ENCODE measurements at regions not wholly inside any gene's neighbourhood (a gene's known extent, or its start where the extent isn't known, plus 50 kb on each side); places are given as distances from the start of the nearest gene placed in this dataset.

DNA sequence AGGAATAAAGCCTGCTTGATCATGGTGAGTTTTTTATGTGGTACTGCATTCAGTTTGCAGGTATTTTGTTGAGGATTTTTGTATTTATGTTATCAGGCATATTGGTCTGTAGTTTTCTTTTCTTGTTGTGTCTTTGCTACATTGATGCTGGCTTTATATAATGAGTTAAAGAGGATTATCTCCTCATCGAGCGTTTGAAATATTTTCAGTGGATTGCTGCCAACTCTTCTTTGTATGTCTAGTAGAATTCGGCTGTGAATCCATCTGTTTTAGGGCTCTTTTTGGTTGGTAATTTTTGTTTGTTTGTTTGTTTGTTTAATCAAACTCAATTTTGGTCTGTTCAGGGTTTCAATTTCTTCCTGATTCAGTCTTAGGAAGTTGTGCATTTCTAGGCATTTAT lies 758.4 kb downstream of the KCNA4 start:
- no peak overlapping the region for H3K4me2 ChIP-seq
- DNase-seq: no peak
- H2AFZ ChIP-seq (ENCODE audit: low read depth): no peak overlapping the region
- ChIA-PET CTCF (no interaction called here), POLR2A (no interaction called here)
- H3K36me3 ChIP-seq (replicated peaks in 1 of 2; ENCODE audit: control insufficient read depth in 1 of 2, insufficient read depth in 2 of 2, low read length in 1 of 2): no peaks in the 10 kb centered on the region
- no peaks in the 10 kb centered on the region for H3F3A ChIP-seq (replicated peaks; ENCODE audit: insufficient read depth)
- no peak overlapping the region for H3K9ac ChIP-seq
- 29% methylated on average over 3 of the region's 3 CpGs for WGBS (ENCODE audit: low lambda C conversion rate)
- TF ChIP-seq RFX5 (IDR thresholded peaks at IDR 0.05; ENCODE audit: low read length): no peak
- no peak for TF ChIP-seq EZH2phosphoT487 (IDR thresholded peaks at IDR 0.05; ENCODE audit: borderline replicate concordance, low read depth)
- no peak for TF ChIP-seq RAD21 (IDR thresholded peaks at IDR 0.05; ENCODE audit: low read length)
- TF ChIP-seq, protein P1, sequence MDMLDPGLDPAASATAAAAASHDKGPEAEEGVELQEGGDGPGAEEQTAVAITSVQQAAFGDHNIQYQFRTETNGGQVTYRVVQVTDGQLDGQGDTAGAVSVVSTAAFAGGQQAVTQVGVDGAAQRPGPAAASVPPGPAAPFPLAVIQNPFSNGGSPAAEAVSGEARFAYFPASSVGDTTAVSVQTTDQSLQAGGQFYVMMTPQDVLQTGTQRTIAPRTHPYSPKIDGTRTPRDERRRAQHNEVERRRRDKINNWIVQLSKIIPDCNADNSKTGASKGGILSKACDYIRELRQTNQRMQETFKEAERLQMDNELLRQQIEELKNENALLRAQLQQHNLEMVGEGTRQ (IDR thresholded peaks at IDR 0.05; ENCODE audit: borderline replicate concordance, low read depth, low read length): no peak
- TF ChIP-seq, protein P2, sequence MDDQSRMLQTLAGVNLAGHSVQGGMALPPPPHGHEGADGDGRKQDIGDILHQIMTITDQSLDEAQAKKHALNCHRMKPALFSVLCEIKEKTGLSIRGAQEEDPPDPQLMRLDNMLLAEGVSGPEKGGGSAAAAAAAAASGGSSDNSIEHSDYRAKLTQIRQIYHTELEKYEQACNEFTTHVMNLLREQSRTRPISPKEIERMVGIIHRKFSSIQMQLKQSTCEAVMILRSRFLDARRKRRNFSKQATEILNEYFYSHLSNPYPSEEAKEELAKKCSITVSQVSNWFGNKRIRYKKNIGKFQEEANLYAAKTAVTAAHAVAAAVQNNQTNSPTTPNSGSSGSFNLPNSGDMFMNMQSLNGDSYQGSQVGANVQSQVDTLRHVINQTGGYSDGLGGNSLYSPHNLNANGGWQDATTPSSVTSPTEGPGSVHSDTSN (IDR thresholded peaks at IDR 0.05): no peak
- no peak for TF ChIP-seq MEF2A (IDR thresholded peaks at IDR 0.05; ENCODE audit: borderline replicate concordance, low read depth)
- TF ChIP-seq FOXM1 (IDR thresholded peaks at IDR 0.05; ENCODE audit: low read depth): no peak
- TF ChIP-seq SIN3A (IDR thresholded peaks at IDR 0.05; ENCODE audit: borderline replicate concordance, low read depth, low read length): no peak
- TF ChIP-seq, protein P3, sequence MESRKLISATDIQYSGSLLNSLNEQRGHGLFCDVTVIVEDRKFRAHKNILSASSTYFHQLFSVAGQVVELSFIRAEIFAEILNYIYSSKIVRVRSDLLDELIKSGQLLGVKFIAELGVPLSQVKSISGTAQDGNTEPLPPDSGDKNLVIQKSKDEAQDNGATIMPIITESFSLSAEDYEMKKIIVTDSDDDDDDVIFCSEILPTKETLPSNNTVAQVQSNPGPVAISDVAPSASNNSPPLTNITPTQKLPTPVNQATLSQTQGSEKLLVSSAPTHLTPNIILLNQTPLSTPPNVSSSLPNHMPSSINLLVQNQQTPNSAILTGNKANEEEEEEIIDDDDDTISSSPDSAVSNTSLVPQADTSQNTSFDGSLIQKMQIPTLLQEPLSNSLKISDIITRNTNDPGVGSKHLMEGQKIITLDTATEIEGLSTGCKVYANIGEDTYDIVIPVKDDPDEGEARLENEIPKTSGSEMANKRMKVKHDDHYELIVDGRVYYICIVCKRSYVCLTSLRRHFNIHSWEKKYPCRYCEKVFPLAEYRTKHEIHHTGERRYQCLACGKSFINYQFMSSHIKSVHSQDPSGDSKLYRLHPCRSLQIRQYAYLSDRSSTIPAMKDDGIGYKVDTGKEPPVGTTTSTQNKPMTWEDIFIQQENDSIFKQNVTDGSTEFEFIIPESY (IDR thresholded peaks at IDR 0.05; ENCODE audit: borderline replicate concordance, low read depth): no peak
- TF ChIP-seq MXI1 (IDR thresholded peaks at IDR 0.05; ENCODE audit: low read depth, low read length): no peak
- TF ChIP-seq, protein P4, sequence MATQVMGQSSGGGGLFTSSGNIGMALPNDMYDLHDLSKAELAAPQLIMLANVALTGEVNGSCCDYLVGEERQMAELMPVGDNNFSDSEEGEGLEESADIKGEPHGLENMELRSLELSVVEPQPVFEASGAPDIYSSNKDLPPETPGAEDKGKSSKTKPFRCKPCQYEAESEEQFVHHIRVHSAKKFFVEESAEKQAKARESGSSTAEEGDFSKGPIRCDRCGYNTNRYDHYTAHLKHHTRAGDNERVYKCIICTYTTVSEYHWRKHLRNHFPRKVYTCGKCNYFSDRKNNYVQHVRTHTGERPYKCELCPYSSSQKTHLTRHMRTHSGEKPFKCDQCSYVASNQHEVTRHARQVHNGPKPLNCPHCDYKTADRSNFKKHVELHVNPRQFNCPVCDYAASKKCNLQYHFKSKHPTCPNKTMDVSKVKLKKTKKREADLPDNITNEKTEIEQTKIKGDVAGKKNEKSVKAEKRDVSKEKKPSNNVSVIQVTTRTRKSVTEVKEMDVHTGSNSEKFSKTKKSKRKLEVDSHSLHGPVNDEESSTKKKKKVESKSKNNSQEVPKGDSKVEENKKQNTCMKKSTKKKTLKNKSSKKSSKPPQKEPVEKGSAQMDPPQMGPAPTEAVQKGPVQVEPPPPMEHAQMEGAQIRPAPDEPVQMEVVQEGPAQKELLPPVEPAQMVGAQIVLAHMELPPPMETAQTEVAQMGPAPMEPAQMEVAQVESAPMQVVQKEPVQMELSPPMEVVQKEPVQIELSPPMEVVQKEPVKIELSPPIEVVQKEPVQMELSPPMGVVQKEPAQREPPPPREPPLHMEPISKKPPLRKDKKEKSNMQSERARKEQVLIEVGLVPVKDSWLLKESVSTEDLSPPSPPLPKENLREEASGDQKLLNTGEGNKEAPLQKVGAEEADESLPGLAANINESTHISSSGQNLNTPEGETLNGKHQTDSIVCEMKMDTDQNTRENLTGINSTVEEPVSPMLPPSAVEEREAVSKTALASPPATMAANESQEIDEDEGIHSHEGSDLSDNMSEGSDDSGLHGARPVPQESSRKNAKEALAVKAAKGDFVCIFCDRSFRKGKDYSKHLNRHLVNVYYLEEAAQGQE (IDR thresholded peaks at IDR 0.05; ENCODE audit: low read depth, low read length): no peak
- no peak for TF ChIP-seq SMC3 (IDR thresholded peaks at IDR 0.05; ENCODE audit: low read depth, low read length)
- TF ChIP-seq NRF1 (IDR thresholded peaks at IDR 0.05; ENCODE audit: low read depth, low read length): no peak
- no peak for TF ChIP-seq NFIC (IDR thresholded peaks at IDR 0.05; ENCODE audit: borderline replicate concordance)
- TF ChIP-seq POLR2AphosphoS5 (IDR thresholded peaks at IDR 0.05; ENCODE audit: low read depth, low read length): no peak
- TF ChIP-seq YY1 (IDR thresholded peaks at IDR 0.05; ENCODE audit: low read depth): no peak
- no peak for TF ChIP-seq FOSL2 (IDR thresholded peaks at IDR 0.05; ENCODE audit: borderline replicate concordance, low read depth)
- TF ChIP-seq, protein P5, sequence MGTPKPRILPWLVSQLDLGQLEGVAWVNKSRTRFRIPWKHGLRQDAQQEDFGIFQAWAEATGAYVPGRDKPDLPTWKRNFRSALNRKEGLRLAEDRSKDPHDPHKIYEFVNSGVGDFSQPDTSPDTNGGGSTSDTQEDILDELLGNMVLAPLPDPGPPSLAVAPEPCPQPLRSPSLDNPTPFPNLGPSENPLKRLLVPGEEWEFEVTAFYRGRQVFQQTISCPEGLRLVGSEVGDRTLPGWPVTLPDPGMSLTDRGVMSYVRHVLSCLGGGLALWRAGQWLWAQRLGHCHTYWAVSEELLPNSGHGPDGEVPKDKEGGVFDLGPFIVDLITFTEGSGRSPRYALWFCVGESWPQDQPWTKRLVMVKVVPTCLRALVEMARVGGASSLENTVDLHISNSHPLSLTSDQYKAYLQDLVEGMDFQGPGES (IDR thresholded peaks at IDR 0.05; ENCODE audit: low read depth, low read length): no peak
- TF ChIP-seq, protein P6, sequence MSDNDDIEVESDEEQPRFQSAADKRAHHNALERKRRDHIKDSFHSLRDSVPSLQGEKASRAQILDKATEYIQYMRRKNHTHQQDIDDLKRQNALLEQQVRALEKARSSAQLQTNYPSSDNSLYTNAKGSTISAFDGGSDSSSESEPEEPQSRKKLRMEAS (IDR thresholded peaks at IDR 0.05; ENCODE audit: low read depth): no peak
- no peak for TF ChIP-seq ELF1 (IDR thresholded peaks at IDR 0.05)
- no peak overlapping the region for H3K4me3 ChIP-seq (ENCODE audit: low read depth in 2 of 2, low read length in 1 of 2)
- no peaks in the 10 kb centered on the region for H3K27me3 ChIP-seq (ENCODE audit: insufficient read depth)
- no peaks in the 10 kb centered on the region for H3K79me2 ChIP-seq (ENCODE audit: insufficient read depth)
- H4K20me1 ChIP-seq (ENCODE audit: insufficient read depth): no peaks in the 10 kb centered on the region
- no peaks in the 10 kb centered on the region for H3K9me3 ChIP-seq
- H3K9me2 ChIP-seq: no peaks in the 10 kb centered on the region
- peaks cover 0 to 13% of the 10 kb centered on the region in 2 experiments; a peak in 1 of 4 replicates for H3K4me1 ChIP-seq (ENCODE audit: control insufficient read depth in 1 of 2, insufficient read depth in 2 of 2, low read depth in 1 of 2, low read length in 1 of 2)
- no peak overlapping the region for H3K27ac ChIP-seq (ENCODE audit: low read depth in 2 of 2, low read length in 1 of 2)
